ENCODE measurements at regions not wholly inside any gene's neighbourhood (a gene's known extent, or its start where the extent isn't known, plus 50 kb on each side); places are given as distances from the start of the nearest gene placed in this dataset.

GRCh38 chr4:111985426-111985825, 159.8 kb upstream of the FAM241A start:
- Histone ChIP-seq H3K4me3 (no peak overlapping the region), H3K36me3 (no peaks in the 10 kb centered on the region), H3K4me1 (no peaks in the 10 kb centered on the region), H3K9me3 (no peaks in the 10 kb centered on the region), H3K27ac (no peak overlapping the region), H3K27me3 (peaks cover 6% of the 10 kb centered on the region)
- TF ChIP-seq POLR2A (IDR thresholded peaks at IDR 0.05) (no peak), EP300 (IDR thresholded peaks at IDR 0.05) (no peak), POLR2AphosphoS5 (IDR thresholded peaks at IDR 0.05) (no peak)
- TF ChIP-seq, protein P1, sequence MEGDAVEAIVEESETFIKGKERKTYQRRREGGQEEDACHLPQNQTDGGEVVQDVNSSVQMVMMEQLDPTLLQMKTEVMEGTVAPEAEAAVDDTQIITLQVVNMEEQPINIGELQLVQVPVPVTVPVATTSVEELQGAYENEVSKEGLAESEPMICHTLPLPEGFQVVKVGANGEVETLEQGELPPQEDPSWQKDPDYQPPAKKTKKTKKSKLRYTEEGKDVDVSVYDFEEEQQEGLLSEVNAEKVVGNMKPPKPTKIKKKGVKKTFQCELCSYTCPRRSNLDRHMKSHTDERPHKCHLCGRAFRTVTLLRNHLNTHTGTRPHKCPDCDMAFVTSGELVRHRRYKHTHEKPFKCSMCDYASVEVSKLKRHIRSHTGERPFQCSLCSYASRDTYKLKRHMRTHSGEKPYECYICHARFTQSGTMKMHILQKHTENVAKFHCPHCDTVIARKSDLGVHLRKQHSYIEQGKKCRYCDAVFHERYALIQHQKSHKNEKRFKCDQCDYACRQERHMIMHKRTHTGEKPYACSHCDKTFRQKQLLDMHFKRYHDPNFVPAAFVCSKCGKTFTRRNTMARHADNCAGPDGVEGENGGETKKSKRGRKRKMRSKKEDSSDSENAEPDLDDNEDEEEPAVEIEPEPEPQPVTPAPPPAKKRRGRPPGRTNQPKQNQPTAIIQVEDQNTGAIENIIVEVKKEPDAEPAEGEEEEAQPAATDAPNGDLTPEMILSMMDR (IDR thresholded peaks at IDR 0.05) = no peak
- 8% methylated on average over 2 of the region's 2 CpGs for WGBS
- DNase-seq (ENCODE audit: low spot score in 2 of 2) = no peak

DNA sequence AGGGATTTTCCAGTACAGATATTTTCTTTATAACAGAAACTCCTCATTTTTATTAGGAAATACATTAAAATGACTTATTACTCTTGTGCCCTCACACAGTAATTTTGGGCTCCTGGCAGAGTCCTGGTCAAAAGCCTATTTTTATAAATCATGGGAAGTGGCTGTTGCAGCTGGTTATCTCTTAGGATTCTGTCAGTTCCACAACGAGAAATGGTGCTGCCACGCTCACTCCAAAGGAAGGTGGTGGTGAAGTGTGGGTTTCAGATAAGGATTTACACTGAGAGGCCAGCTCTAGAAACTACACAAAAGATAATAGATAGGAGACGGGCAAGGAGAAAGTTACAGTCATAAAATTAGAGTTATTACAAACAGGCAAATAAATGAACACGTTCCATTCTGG, 159.2 kb upstream of the FAM241A start:
- TF ChIP-seq, protein P1 (IDR thresholded peaks at IDR 0.05) = no peak
- TF ChIP-seq POLR2AphosphoS5 (IDR thresholded peaks at IDR 0.05) = no peak
- no peak for TF ChIP-seq POLR2A (IDR thresholded peaks at IDR 0.05)
- TF ChIP-seq EP300 (IDR thresholded peaks at IDR 0.05) = no peak
- Histone ChIP-seq H3K27ac (no peak overlapping the region), H3K9me3 (no peaks in the 10 kb centered on the region), H3K4me3 (no peak overlapping the region), H3K4me1 (no peaks in the 10 kb centered on the region), H3K27me3 (peaks cover 6% of the 10 kb centered on the region), H3K36me3 (no peaks in the 10 kb centered on the region)
- WGBS = 40% methylated on average over 4 of the region's 4 CpGs
- DNase-seq (ENCODE audit: low spot score in 2 of 2) = no peak

- Histone ChIP-seq H3K27me3 (peaks cover 6% of the 10 kb centered on the region), H3K4me3 (no peak overlapping the region), H3K4me1 (no peaks in the 10 kb centered on the region), H3K36me3 (no peaks in the 10 kb centered on the region), H3K27ac (no peak overlapping the region), H3K9me3 (no peaks in the 10 kb centered on the region)
- 80% methylated on average over 3 of the region's 3 CpGs for WGBS
- DNase-seq (ENCODE audit: low spot score in 2 of 2) = no peak
- TF ChIP-seq, protein P1 (IDR thresholded peaks at IDR 0.05) = no peak
- TF ChIP-seq POLR2AphosphoS5 (IDR thresholded peaks at IDR 0.05) = no peak
These were observed 156.7 kb upstream of the FAM241A start for GRCh38 chr4:111988514-111988913.

DNA sequence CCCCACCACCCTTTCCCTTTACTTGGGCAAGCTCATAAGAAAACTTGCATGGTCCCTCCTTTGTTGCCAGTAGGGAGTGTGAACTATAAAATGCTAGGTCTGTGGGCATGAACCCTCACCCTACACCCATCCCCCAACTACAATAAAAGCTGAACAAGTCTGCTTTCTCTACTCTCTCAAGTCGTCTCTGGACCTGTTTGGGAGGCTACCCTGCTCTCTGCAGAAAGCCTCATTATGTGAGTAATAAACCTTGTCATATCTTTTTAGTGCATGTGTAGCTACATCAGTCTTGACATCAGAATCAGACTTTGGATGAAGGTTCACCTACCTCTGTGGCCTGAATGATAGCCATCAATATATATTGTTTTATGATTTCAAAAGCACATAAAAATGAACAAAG, 155.4 kb upstream of the FAM241A start:
- no peaks in the 10 kb centered on the region for H3K9me3 ChIP-seq
- no peak overlapping the region for H3K4me3 ChIP-seq
- TF ChIP-seq EP300 (IDR thresholded peaks at IDR 0.05) (no peak), POLR2AphosphoS5 (IDR thresholded peaks at IDR 0.05) (no peak), POLR2A (IDR thresholded peaks at IDR 0.05) (no peak)
- TF ChIP-seq, protein P1 (IDR thresholded peaks at IDR 0.05) = no peak
- no peak for DNase-seq (ENCODE audit: low spot score in 2 of 2)
- no peak overlapping the region for H3K27ac ChIP-seq
- no peaks in the 10 kb centered on the region for H3K27me3 ChIP-seq
- no peaks in the 10 kb centered on the region for H3K36me3 ChIP-seq
- 33% methylated on average over 1 of the region's 1 CpG for WGBS
- no peaks in the 10 kb centered on the region for H3K4me1 ChIP-seq

- no peak for TF ChIP-seq POLR2A (IDR thresholded peaks at IDR 0.05)
- no peak for TF ChIP-seq EP300 (IDR thresholded peaks at IDR 0.05)
- no peak for TF ChIP-seq POLR2AphosphoS5 (IDR thresholded peaks at IDR 0.05)
- H3K27me3 ChIP-seq = no peaks in the 10 kb centered on the region
- H3K4me3 ChIP-seq = no peak overlapping the region
- H3K27ac ChIP-seq = peak overlapping the region; percentile 62
- no peaks in the 10 kb centered on the region for H3K4me1 ChIP-seq
- DNase-seq (ENCODE audit: low spot score in 2 of 2) = no peak
- H3K36me3 ChIP-seq = no peaks in the 10 kb centered on the region
- WGBS = 41% methylated on average over 3 of the region's 3 CpGs
- no peaks in the 10 kb centered on the region for H3K9me3 ChIP-seq
These were observed 154.1 kb upstream of the FAM241A start for GRCh38 chr4:111991163-111991562.

DNA sequence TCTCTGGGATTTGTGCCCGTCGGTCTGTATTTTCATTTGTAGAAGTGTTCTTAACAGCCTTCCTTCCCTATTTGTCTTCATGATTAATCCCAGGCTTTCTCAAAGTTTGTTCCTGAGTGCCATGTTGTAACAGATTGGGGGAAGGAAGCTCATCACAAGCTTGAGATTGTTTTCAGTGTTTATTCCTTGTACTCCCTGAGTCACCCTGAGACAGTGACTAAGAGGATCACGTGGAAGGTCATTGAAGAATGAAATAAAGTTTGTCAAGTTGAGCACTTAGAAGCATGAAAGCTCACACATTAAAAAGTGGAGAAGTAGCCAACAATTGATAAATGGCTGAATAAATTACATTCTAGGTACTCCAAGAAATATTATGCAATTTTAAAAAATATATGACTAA, 153.5 kb upstream of the FAM241A start:
- Histone ChIP-seq H3K27me3 (no peaks in the 10 kb centered on the region), H3K4me1 (no peaks in the 10 kb centered on the region), H3K27ac (peak overlapping the region; percentile 62), H3K4me3 (no peak overlapping the region), H3K9me3 (no peaks in the 10 kb centered on the region), H3K36me3 (no peaks in the 10 kb centered on the region)
- no peak for DNase-seq (ENCODE audit: low spot score in 2 of 2)
- WGBS = 49% methylated on average over 3 of the region's 3 CpGs
- TF ChIP-seq POLR2A (IDR thresholded peaks at IDR 0.05) (no peak), EP300 (IDR thresholded peaks at IDR 0.05) (no peak), POLR2AphosphoS5 (IDR thresholded peaks at IDR 0.05) (no peak)
- TF ChIP-seq, protein P1 (IDR thresholded peaks at IDR 0.05) = no peak

Measured in suprapubic skin (tissue), 4 donors.